DMS 273 (cell line): ENCODE measurements at regions not wholly inside any gene's neighbourhood (a gene's known extent, or its start where the extent isn't known, plus 50 kb on each side); places are given as distances from the start of the nearest gene placed in this dataset.
"Not testable (repeated sequence)": the region's sequence is repeated elsewhere in the genome, so short reads cannot be mapped to it uniquely, and the experiment has no call there.

ENCODE experiments used
- DNase-seq: peaks from one replicate; lab custom pipeline; 2025; ENCODE audit not compliant: unreplicated experiment; lab: John Stamatoyannopoulos, UW

DNA sequence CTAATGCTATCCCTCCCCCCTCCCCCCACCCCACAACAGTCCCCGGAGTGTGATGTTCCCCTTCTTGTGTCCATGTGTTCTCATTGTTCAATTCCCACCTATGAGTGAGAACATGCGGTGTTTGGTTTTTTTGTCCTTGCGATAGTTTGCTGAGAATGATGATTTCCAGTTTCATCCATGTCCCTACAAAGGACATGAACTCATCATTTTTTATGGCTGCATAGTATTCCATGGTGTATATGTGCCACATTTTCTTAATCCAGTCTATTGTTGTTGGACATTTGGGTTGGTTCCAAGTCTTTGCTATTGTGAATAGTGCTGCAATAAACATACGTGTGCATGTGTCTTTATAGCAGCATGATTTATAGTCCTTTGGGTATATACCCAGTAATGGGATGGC, 133.7 kb upstream of the ANK3 start:
- not testable (repeated sequence) for DNase-seq

- no peak for DNase-seq
Observed at GRCh38 chr10:60522617-60523016, 132.9 kb upstream of the ANK3 start.

- no peak for DNase-seq
Observed at GRCh38 chr10:60521974-60522405, 132.3 kb upstream of the ANK3 start.

DNA sequence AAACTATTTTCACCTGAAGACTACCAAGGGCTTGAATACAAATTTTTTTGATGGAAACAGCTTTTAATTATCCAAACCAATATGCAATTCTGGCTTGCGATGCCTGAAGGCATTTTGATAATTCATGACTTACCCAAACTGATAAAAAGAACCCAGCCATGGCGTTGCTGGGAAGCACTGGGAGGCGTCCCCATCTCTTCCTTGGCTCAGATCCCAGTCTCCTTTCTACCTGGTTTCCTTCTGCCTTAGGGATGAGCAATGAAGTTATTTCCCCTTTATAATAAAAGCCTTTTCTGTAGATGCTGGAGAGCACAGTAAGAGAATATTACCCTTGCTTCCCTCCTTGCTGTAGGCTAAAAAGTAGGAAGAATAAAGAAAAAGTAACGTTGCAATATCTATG, 129.1 kb upstream of the ANK3 start:
- DNase-seq: no peak

DNA sequence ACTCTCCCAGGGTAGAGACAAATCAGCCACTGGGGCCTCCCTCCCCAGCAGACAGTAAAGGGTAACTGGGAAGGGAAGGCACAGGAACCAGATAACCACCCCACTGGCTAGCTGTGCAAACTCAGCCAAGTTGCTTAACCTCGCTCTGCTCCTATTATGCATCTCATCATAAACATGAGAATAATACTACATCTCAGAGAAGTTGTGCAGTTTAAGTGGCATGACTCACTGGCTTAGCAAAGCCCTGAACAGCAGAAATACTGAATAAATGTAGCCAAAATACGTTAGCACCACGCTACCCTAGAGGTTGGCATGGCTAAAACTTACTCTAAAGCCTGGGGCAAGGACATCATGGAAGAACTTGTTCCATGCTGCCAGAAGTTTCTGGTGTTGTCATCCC, 128.1 kb upstream of the ANK3 start:
- DNase-seq: no peak

- no peak for DNase-seq
Observed at GRCh38 chr10:60513281-60513680, 123.6 kb upstream of the ANK3 start.

- no peak for DNase-seq
Observed at GRCh38 chr10:60511477-60512229, 122.0 kb upstream of the ANK3 start.

DNA sequence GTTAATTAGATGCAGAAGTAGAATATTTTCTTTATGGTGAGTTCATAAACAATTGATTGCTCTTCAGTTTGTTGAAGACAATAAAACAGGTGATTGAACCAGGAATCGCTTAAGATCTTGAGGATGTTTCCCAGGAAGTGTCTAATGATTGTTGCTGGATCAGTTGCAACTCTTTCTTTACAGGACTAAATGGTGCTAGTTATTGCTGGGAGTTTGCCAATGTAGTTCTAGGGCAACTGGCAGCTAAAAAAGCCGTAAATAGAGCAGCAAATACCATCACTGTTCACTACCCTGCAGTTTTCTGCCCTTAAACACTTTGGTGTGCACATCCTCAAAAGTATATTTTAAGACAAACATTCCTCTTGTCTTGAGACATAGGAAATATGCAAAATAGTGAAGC, 119.2 kb upstream of the ANK3 start:
- no peak for DNase-seq

GRCh38 chr10:60508037-60508436, 118.4 kb upstream of the ANK3 start:
- no peak for DNase-seq

GRCh38 chr10:60502621-60503020, 112.9 kb upstream of the ANK3 start:
- no peak for DNase-seq

DNA sequence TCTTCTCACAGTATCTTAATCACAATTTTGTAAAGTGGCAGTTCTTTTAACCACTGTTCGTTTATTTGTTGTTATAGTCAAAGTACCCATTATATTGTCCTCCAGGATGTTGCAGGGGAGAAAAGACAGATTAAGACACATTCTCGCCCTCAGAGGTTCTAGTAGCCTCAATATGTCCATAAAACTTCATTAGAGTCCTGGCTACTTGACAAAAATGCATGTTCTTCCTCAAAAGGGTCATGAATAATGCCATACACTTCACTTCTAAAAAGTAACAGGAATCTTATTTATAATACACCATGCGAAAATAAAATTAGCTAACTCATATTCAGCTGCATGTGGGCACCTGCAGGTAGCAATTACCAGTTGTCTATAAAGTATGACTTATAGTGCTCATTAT, 109.3 kb upstream of the ANK3 start:
- DNase-seq: no peak

GRCh38 chr10:60497364-60497763, 107.7 kb upstream of the ANK3 start:
- DNase-seq: no peak

DNA sequence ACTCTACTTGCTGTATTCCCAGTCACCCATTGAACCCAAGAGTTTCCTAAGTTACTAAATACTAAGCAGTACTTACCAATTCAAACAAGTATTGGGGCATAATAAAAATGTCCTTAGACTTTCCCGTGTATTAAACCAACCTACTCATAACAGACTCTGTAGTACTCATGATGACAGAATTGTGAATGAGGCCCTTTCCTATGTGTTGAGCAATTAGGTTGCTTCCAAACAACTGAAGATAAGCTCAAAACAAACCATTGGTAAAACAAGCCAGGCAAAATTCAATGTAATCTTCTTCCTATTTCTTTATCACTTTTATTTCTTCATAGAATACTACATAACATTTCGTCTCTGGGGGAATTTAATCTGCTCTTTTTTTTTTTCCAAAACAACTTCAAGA, 106.5 kb upstream of the ANK3 start:
- DNase-seq: no peak

- no peak for DNase-seq
Observed at GRCh38 chr10:60495338-60496055, 105.8 kb upstream of the ANK3 start.

DNA sequence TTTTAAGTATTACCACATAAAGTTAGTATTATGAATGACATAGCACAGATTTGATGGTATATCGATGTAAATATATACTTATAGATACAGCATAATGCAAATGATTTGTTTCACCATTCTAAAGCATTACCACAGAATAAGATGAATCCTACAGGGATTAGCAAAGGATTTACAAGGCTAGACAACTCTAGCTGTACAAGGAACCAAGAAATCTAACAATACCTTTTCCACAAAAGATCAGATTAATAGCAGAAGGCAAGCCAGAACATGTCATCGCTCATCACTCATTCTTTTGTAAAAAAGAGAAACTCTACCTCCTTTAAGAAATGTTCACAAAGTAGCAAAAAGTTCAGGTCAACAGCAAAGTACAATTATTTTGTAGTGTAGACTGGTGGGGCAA, 105.1 kb upstream of the ANK3 start:
- DNase-seq: no peak

GRCh38 chr10:60491162-60491561, 101.5 kb upstream of the ANK3 start:
- no peak for DNase-seq

- peak; percentile 1 for DNase-seq
Observed at GRCh38 chr10:60490013-60490412, 100.3 kb upstream of the ANK3 start.

DNA sequence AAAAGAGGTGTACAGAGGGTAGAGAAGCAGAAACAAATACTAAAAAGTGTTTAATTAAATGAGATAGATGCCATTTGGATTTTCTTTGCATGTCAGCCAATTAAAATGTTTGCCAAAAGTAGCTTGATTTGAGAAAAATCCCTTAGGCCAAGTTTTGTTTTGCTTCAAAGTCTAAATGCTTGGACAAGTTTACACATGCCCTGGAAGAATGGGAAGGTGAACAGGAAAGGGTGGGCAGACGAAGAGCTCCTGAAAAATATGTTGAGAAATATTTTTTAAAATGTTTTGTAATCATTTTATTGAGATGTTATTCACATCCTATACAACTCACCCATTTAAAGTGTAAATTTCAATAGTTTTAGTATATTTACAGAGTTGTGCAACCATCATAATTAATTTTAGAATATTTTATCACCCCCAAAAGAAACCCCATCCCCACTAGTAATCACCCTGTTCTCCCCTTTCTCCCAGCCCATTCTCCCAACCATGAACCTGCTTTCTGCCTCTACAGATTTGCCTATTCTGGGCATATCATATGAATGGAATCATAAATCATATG, 98.5 kb upstream of the ANK3 start:
- no peak for DNase-seq

- DNase-seq: no peak
Observed at GRCh38 chr10:60487543-60487942, 97.9 kb upstream of the ANK3 start.

DNA sequence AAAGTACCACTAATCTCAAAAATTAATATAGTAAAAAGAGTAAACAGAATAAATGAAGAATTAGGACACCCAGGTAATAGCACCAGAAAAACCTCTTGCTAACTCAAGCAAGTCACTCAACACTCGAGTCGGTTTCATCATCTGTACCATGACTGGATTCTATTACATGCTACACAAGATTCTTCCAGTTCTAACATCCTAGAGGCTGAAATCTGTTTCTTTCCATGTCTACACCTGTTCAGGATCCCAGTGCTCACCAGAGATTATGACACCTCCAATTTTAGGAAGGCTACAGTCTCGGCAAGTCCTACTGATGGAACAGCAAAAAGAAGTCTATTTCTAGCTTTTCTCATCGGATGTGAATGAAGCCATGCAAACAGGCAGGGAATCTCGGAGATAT, 95.3 kb upstream of the ANK3 start:
- DNase-seq: no peak

DNA sequence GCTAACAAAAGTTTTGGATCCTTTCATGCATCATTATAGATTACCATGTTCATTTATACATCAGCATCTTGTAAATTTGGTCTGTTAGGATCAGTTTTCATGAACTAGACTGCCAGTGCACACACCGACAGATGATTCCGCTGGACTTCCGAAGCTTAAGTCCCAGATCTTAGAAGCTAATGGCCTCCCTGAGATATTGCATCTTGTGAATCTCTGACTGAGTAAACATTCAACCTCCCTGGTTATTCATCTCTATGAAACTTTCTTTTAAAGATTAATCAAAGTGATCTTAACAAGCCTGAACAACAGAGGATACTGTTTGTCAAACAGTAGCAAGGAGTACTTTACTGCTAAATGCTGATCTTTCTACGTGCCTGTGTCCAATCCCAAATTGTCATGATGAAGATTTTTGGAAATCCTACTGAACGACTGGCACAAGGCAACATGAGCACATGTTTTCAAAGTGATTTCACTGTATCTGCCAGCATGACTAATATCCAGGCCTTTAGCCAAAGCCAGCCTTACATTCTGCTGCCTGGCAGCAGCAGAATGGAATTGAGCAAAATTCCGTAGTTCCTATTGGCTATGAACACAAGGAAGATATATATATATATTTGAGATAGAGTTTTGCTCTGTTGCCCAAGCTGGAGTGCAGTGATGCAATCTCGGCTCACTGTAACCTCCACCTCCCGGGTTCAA, 91.3 kb upstream of the ANK3 start:
- DNase-seq: peak; percentile 82
